HCT116 (cell line): ENCODE measurements at regions not wholly inside any gene's neighbourhood (a gene's known extent, or its start where the extent isn't known, plus 50 kb on each side); places are given as distances from the start of the nearest gene placed in this dataset.

Experiments used
- ATAC-seq: fragments of 200-7000 bp; cut with Tn5 transposase; 2 replicates; pipeline ENCODE4 v1.9.1; 2020; ENCODE audit warnings: mild to moderate bottlenecking, moderate library complexity
- BruUV-seq: library from RNA; stranded (reverse); fragments of 400-500 nt; replicated peaks from 2 replicates; lab custom pipeline; 2021; lab: Mats Ljungman, UMichigan
- CTCF ChIA-PET: fragments of 300-600 bp; sonication (Branson Sonifier 250); formaldehyde crosslinking; loops from one replicate; lab custom pipeline; 2021; ENCODE audit warnings: antibody characterized with exemption; lab: Charles Lee
- POLR2A ChIA-PET: fragments of 300-600, 350-600 bp; sonication (Branson Sonifier 250); formaldehyde crosslinking; loops from one replicate; lab custom pipeline; 2021; ENCODE audit warnings: antibody characterized with exemption; lab: Charles Lee
- RAD21 ChIA-PET, 2 experiments: fragments of 300-600 bp; sonication (Branson Sonifier 250); formaldehyde crosslinking; loops; one replicate each; lab custom pipeline; 2023; ENCODE audit warnings: low total read pairs in 2 of 2; ENCODE audit not compliant: uncharacterized antibody in 2 of 2, unreplicated experiment in 2 of 2, low non-redundant PET in 1 of 2; lab: Charles Lee
- DNase-seq: peaks from one replicate; pipeline ENCODE4 v3.0.0-alpha.2; 2010; ENCODE audit warnings: low read depth, low spot score
- H2AFZ ChIP-seq: fragments of 200-600 bp; shearing (Covaris generic), sonication (generic); 2 replicates; pipeline ENCODE4 v1.6.1; 2017; ENCODE audit warnings: low read depth, mixed run types, mixed read lengths, antibody characterized with exemption, low read length; ENCODE audit not compliant: poor library complexity, severe bottlenecking
- H3K27ac ChIP-seq: 2 replicates; pipeline ENCODE4 v1.5.1; 2012; ENCODE audit warnings: low read depth, low read length
- H3K27me3 ChIP-seq: fragments of 200-600 bp; sonication (generic); 2 replicates; pipeline ENCODE4 v1.6.1; 2016; ENCODE audit warnings: mixed run types, low read length, mixed read lengths; ENCODE audit not compliant: insufficient read depth
- H3K36me3 ChIP-seq, 2 experiments: fragments of 200-500 bp in 1 of 2; fragments of 200-600 bp in 1 of 2; sonication (Bioruptor generic) in 1 of 2; sonication (generic) in 1 of 2; 2 replicates each; pipeline versions ENCODE4 v1.5.1 to v1.6.1; 2014 to 2016; ENCODE audit warnings: low read length in 2 of 2, inconsistent platforms in 1 of 2, mixed read lengths in 1 of 2, mixed run types in 1 of 2; ENCODE audit not compliant: insufficient read depth in 2 of 2, control insufficient read depth in 1 of 2
- H3K4me1 ChIP-seq, 2 experiments: fragments of 200-600 bp in 1 of 2; sonication (generic) in 1 of 2; 2 replicates each; pipeline versions ENCODE4 v1.5.1 to v1.6.1; 2012 to 2017; ENCODE audit warnings: low read length in 2 of 2, inconsistent platforms in 1 of 2, mild to moderate bottlenecking in 1 of 2, mixed read lengths in 1 of 2, mixed run types in 1 of 2, moderate library complexity in 1 of 2; ENCODE audit not compliant: insufficient read depth in 2 of 2, control insufficient read depth in 1 of 2
- H3K4me2 ChIP-seq: fragments of 200-600 bp; sonication (generic); 2 replicates; pipeline ENCODE4 v1.6.1; 2017; ENCODE audit warnings: mixed run types, low read length, mixed read lengths
- H3K4me3 ChIP-seq, 2 experiments: fragments of 200-600 bp in 1 of 2; sonication (generic) in 1 of 2; replicated peaks in 1 of 2; 2 replicates each; pipeline ENCODE4 v1.5.1; 2011 to 2016; ENCODE audit warnings: low read length in 2 of 2, control low read depth in 1 of 2, low read depth in 1 of 2, mild to moderate bottlenecking in 1 of 2, mixed read lengths in 1 of 2, mixed run types in 1 of 2
- H3K79me2 ChIP-seq: fragments of 200-600 bp; sonication (generic); 2 replicates; pipeline ENCODE4 v1.6.1; 2017; ENCODE audit warnings: mild to moderate bottlenecking, mixed run types, low read length, moderate library complexity, mixed read lengths; ENCODE audit not compliant: insufficient read depth
- H3K9ac ChIP-seq: fragments of 200-600 bp; sonication (generic); 2 replicates; pipeline ENCODE4 v1.6.1; 2016; ENCODE audit warnings: low read length, mixed read lengths
- H3K9me2 ChIP-seq: fragments of 200-600 bp; sonication (generic), shearing (Covaris generic); 2 replicates; pipeline ENCODE4 v1.6.1; 2017; ENCODE audit warnings: mixed run types, mild to moderate bottlenecking, moderate library complexity; ENCODE audit not compliant: insufficient read depth
- H3K9me3 ChIP-seq, 2 experiments: fragments of 200-500 bp in 1 of 2; fragments of 200-600 bp in 1 of 2; sonication (Bioruptor generic) in 1 of 2; sonication (generic) in 1 of 2; 2 replicates each; pipeline ENCODE4 v1.6.1; 2014 to 2017; ENCODE audit warnings: low read length in 2 of 2, mixed read lengths in 2 of 2, inconsistent platforms in 1 of 2, low read depth in 1 of 2, mild to moderate bottlenecking in 1 of 2, mixed run types in 1 of 2, moderate library complexity in 1 of 2; ENCODE audit not compliant: control insufficient read depth in 1 of 2, insufficient read depth in 1 of 2
- H4K20me1 ChIP-seq: fragments of 200-600 bp; sonication (generic), shearing (Covaris generic); 2 replicates; pipeline ENCODE4 v1.6.1; 2017; ENCODE audit warnings: mixed run types, mild to moderate bottlenecking, moderate library complexity; ENCODE audit not compliant: insufficient read depth
- CBX3 ChIP-seq: IDR thresholded peaks from 2 replicates; pipeline ENCODE4 v1.6.1; 2012; ENCODE audit warnings: low read depth
- CEBPB ChIP-seq: IDR thresholded peaks from 2 replicates; pipeline ENCODE4 v1.6.1; 2012; ENCODE audit warnings: low read depth
- CTCF ChIP-seq, 3 experiments: fragments of 200-600 bp in 1 of 3; sonication (generic) in 1 of 3; IDR thresholded peaks in 2 of 3; conservative IDR thresholded peaks in 1 of 3; 2 replicates each; pipeline ENCODE4 v1.5.1; 2012 to 2017; ENCODE audit warnings: low read depth in 2 of 3, low read length in 2 of 3, antibody characterized with exemption in 1 of 3, borderline replicate concordance in 1 of 3, control low read depth in 1 of 3, mild to moderate bottlenecking in 1 of 3, mixed read lengths in 1 of 3, mixed run types in 1 of 3, moderate library complexity in 1 of 3; ENCODE audit not compliant: insufficient read depth in 1 of 3
- EGR1 ChIP-seq: IDR thresholded peaks from 2 replicates; pipeline ENCODE4 v1.6.1; 2012; ENCODE audit warnings: low read depth
- ELF1 ChIP-seq: IDR thresholded peaks from 2 replicates; pipeline ENCODE4 v1.6.1; 2012; ENCODE audit warnings: low read depth, borderline replicate concordance
- EZH2 ChIP-seq: fragments of 200-600 bp; sonication (generic); IDR thresholded peaks from 2 replicates; pipeline ENCODE4 v1.6.1; 2017; ENCODE audit warnings: antibody characterized with exemption, mixed run types
- EZH2phosphoT487 ChIP-seq: fragments of 200-600 bp; IDR thresholded peaks from 2 replicates; pipeline ENCODE4 v1.6.1; 2018; ENCODE audit warnings: antibody characterized with exemption, borderline replicate concordance
- FOSL1 ChIP-seq: IDR thresholded peaks from 2 replicates; pipeline ENCODE4 v1.6.1; 2012; ENCODE audit warnings: low read depth
- JUND ChIP-seq: IDR thresholded peaks from 2 replicates; pipeline ENCODE4 v1.6.1; 2012
- RAD21 ChIP-seq: IDR thresholded peaks from 2 replicates; pipeline ENCODE4 v1.6.1; 2012; ENCODE audit warnings: low read depth, mild to moderate bottlenecking
- SIN3A ChIP-seq: IDR thresholded peaks from 2 replicates; pipeline ENCODE4 v1.6.1; 2012; ENCODE audit warnings: low read depth
- SRF ChIP-seq: IDR thresholded peaks from 2 replicates; pipeline ENCODE4 v1.6.1; 2012; ENCODE audit warnings: low read depth
- TCF7L2 ChIP-seq: IDR thresholded peaks from 2 replicates; pipeline ENCODE4 v1.7.0; 2011; ENCODE audit warnings: borderline replicate concordance, inconsistent platforms; ENCODE audit not compliant: insufficient read depth, insufficient read length; ENCODE audit errors: extremely low read depth
- ZBTB33 ChIP-seq: IDR thresholded peaks from 2 replicates; pipeline ENCODE4 v1.6.1; 2011; ENCODE audit warnings: mild to moderate bottlenecking, low read length, moderate library complexity; ENCODE audit not compliant: insufficient replicate concordance; ENCODE audit errors: extremely low read depth
- ZFX ChIP-seq: fragments of 450-650 bp; IDR thresholded peaks from 2 replicates; pipeline ENCODE4 v1.6.1; 2017
- ZNF274 ChIP-seq: fragments of 200-500 bp; sonication (Bioruptor generic); IDR thresholded peaks from 2 replicates; pipeline ENCODE4 v1.6.1; 2014; ENCODE audit warnings: mild to moderate bottlenecking, low read depth, low read length, inconsistent platforms
- intact Hi-C: fragments of 100-400 bp; cut with micrococcal nuclease; formaldehyde crosslinking; loops from 2 replicates; pipeline ENCODE4 v1.10.0; 2022
- TF ChIP-seq, protein P1 (sequence below): IDR thresholded peaks from 2 replicates; pipeline ENCODE4 v1.6.1; 2012; ENCODE audit warnings: low read depth
- TF ChIP-seq, protein P2 (sequence below): IDR thresholded peaks from 2 replicates; pipeline ENCODE4 v1.6.1; 2012
- TF ChIP-seq, protein P3 (sequence below): IDR thresholded peaks from 2 replicates; pipeline ENCODE4 v1.6.1; 2012

DNA sequence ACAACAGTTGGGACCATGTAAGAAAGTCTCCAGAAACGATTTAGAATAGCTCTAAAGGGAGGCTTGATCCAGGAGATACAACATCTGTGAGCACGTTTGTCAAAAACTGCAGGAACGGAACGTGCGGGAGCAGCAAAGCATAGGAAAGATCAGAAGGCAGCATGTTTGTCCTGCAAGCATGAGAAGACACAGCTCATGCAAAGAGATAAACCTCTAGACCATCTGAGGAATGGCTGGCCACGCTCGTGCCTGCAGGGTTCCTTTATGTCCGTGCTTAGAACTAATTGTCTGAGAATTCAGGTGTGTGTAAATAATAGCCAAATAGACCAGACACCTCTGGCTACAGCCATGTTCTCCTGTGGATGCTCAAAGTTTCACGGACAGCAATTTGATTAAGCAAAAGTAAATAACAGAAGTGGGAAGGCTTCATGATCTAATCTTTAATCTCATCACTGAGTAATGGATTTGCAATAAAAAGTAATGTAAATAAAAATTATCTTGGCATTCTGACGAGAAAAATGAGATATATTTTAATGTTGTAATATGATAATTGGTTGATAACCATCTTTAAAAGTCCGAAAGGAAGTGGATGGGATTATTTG, 534.8 kb upstream of the CDH7 start:
- no peak overlapping the region for H3K4me2 ChIP-seq
- H2AFZ ChIP-seq = no peak overlapping the region
- no peak overlapping the region for H3K9ac ChIP-seq
- intact Hi-C loops = no loop called here
- DNase-seq = no peak
- no peaks in the 10 kb centered on the region for H3K9me2 ChIP-seq
- no peak overlapping the region for H3K27ac ChIP-seq
- TF ChIP-seq ZNF274 = no peak
- no peak for TF ChIP-seq CEBPB
- TF ChIP-seq EGR1 = no peak
- no peak for TF ChIP-seq SRF
- no peak for TF ChIP-seq TCF7L2
- no peak for TF ChIP-seq JUND
- no peak for TF ChIP-seq ZBTB33
- TF ChIP-seq, protein P1, sequence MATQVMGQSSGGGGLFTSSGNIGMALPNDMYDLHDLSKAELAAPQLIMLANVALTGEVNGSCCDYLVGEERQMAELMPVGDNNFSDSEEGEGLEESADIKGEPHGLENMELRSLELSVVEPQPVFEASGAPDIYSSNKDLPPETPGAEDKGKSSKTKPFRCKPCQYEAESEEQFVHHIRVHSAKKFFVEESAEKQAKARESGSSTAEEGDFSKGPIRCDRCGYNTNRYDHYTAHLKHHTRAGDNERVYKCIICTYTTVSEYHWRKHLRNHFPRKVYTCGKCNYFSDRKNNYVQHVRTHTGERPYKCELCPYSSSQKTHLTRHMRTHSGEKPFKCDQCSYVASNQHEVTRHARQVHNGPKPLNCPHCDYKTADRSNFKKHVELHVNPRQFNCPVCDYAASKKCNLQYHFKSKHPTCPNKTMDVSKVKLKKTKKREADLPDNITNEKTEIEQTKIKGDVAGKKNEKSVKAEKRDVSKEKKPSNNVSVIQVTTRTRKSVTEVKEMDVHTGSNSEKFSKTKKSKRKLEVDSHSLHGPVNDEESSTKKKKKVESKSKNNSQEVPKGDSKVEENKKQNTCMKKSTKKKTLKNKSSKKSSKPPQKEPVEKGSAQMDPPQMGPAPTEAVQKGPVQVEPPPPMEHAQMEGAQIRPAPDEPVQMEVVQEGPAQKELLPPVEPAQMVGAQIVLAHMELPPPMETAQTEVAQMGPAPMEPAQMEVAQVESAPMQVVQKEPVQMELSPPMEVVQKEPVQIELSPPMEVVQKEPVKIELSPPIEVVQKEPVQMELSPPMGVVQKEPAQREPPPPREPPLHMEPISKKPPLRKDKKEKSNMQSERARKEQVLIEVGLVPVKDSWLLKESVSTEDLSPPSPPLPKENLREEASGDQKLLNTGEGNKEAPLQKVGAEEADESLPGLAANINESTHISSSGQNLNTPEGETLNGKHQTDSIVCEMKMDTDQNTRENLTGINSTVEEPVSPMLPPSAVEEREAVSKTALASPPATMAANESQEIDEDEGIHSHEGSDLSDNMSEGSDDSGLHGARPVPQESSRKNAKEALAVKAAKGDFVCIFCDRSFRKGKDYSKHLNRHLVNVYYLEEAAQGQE = no peak
- TF ChIP-seq, protein P2, sequence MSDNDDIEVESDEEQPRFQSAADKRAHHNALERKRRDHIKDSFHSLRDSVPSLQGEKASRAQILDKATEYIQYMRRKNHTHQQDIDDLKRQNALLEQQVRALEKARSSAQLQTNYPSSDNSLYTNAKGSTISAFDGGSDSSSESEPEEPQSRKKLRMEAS = no peak
- no peak for TF ChIP-seq EZH2phosphoT487
- no peak for TF ChIP-seq RAD21
- TF ChIP-seq FOSL1 = no peak
- TF ChIP-seq, protein P3, sequence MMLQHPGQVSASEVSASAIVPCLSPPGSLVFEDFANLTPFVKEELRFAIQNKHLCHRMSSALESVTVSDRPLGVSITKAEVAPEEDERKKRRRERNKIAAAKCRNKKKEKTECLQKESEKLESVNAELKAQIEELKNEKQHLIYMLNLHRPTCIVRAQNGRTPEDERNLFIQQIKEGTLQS = no peak
- TF ChIP-seq CBX3 = no peak
- TF ChIP-seq ELF1 = no peak
- TF ChIP-seq SIN3A = no peak
- no peak for TF ChIP-seq ZFX
- no peak for TF ChIP-seq CTCF (IDR thresholded peaks at IDR 0.05 in 2 of 3, conservative IDR thresholded peaks at IDR 0.05 in 1 of 3; ENCODE audit: borderline replicate concordance in 1 of 3, insufficient read depth in 1 of 3, low read depth in 2 of 3, low read length in 2 of 3)
- TF ChIP-seq EZH2 = no peak
- ChIA-PET RAD21 (no interaction called here), CTCF (no interaction called here), POLR2A (no interaction called here)
- no peaks in the 10 kb centered on the region for H3K4me1 ChIP-seq
- H3K36me3 ChIP-seq = no peaks in the 10 kb centered on the region
- no peaks in the 10 kb centered on the region for H4K20me1 ChIP-seq
- ATAC-seq = no peak
- H3K4me3 ChIP-seq = no peak overlapping the region
- H3K27me3 ChIP-seq = no peaks in the 10 kb centered on the region
- H3K79me2 ChIP-seq = no peaks in the 10 kb centered on the region
- no TSS peak for BruUV-seq
- peaks cover 11 to 15% of the 10 kb centered on the region in 2 experiments; a peak in 3 of 4 replicates for H3K9me3 ChIP-seq
